Suprapubic skin (tissue), 4 donors: ENCODE measurements at regions not wholly inside any gene's neighbourhood (a gene's known extent, or its start where the extent isn't known, plus 50 kb on each side); places are given as distances from the start of the nearest gene placed in this dataset.
"Not testable (repeated sequence)": the region's sequence is repeated elsewhere in the genome, so short reads cannot be mapped to it uniquely, and the experiment has no call there.

Source experiments
- DNase-seq, 2 donors: peaks; one replicate each; pipeline ENCODE4 v3.0.0-alpha.2; 2019; ENCODE audit warnings: low spot score in 2 of 2
- H3K27ac ChIP-seq: fragments of 200-600 bp; sonication (generic); one replicate; pipeline ENCODE4 v1.5.1; 2019
- H3K27me3 ChIP-seq: fragments of 200-600 bp; sonication (generic); one replicate; pipeline ENCODE4 v1.5.1; 2019
- H3K36me3 ChIP-seq: fragments of 200-600 bp; sonication (generic); one replicate; pipeline ENCODE4 v1.5.1; 2019
- H3K4me1 ChIP-seq: fragments of 200-600 bp; sonication (generic); one replicate; pipeline ENCODE4 v1.5.1; 2019
- H3K4me3 ChIP-seq: fragments of 200-600 bp; sonication (generic); one replicate; pipeline ENCODE4 v1.5.1; 2019; ENCODE audit warnings: mild to moderate bottlenecking
- H3K9me3 ChIP-seq: fragments of 200-600 bp; sonication (generic); one replicate; pipeline ENCODE4 v1.5.1; 2019
- CTCF ChIP-seq, 2 donors: fragments of 200-600 bp in 1 of 2; fragments of 450-650 bp in 1 of 2; sonication (generic) in 1 of 2; IDR thresholded peaks; one replicate each; pipeline ENCODE4 v1.5.1; 2016 to 2019; ENCODE audit warnings: antibody characterized with exemption in 2 of 2, mild to moderate bottlenecking in 1 of 2, moderate library complexity in 1 of 2
- EP300 ChIP-seq: sonication (generic); formaldehyde crosslinking; IDR thresholded peaks from one replicate; pipeline ENCODE4 v1.6.1; 2017; ENCODE audit warnings: antibody characterized with exemption
- POLR2A ChIP-seq, 2 donors: fragments of 450-650 bp; IDR thresholded peaks; one replicate each; pipeline ENCODE4 v1.6.1; 2017; ENCODE audit warnings: antibody characterized with exemption in 2 of 2, mild to moderate bottlenecking in 2 of 2, moderate library complexity in 2 of 2
- POLR2AphosphoS5 ChIP-seq, 3 donors: sonication (generic); formaldehyde crosslinking; IDR thresholded peaks; one replicate each; pipeline ENCODE4 v1.6.1; 2017; ENCODE audit warnings: antibody characterized with exemption in 3 of 3
- WGBS: methylation state at CpG from one replicate; pipeline ENCODE4 v1.1.5; 2018; 5-methylcytosine and 5-hydroxymethylcytosine counted together

GRCh38 chr10:123221418-123221817, 67.2 kb downstream of the BUB3 start:
- DNase-seq: no peak
- no peaks in the 10 kb centered on the region for H3K27me3 ChIP-seq
- no peaks in the 10 kb centered on the region for H3K36me3 ChIP-seq
- H3K27ac ChIP-seq: no peak overlapping the region
- H3K4me3 ChIP-seq: no peak overlapping the region
- no peaks in the 10 kb centered on the region for H3K9me3 ChIP-seq
- no peaks in the 10 kb centered on the region for H3K4me1 ChIP-seq
- TF ChIP-seq EP300 (no peak), POLR2AphosphoS5 (IDR thresholded peaks at IDR 0.05) (no peak), CTCF (IDR thresholded peaks at IDR 0.05) (no peak), POLR2A (IDR thresholded peaks at IDR 0.05) (no peak)

GRCh38 chr10:123222832-123223231, 68.6 kb downstream of the BUB3 start:
- Histone ChIP-seq H3K27ac (no peak overlapping the region), H3K27me3 (no peaks in the 10 kb centered on the region), H3K4me1 (no peaks in the 10 kb centered on the region), H3K4me3 (no peak overlapping the region), H3K36me3 (no peaks in the 10 kb centered on the region), H3K9me3 (no peaks in the 10 kb centered on the region)
- DNase-seq: no peak
- WGBS: 84% methylated on average over 4 of the region's 4 CpGs
- TF ChIP-seq POLR2AphosphoS5 (IDR thresholded peaks at IDR 0.05) (no peak), POLR2A (IDR thresholded peaks at IDR 0.05) (no peak), EP300 (no peak)

- H3K4me3 ChIP-seq: no peak overlapping the region
- H3K9me3 ChIP-seq: no peaks in the 10 kb centered on the region
- H3K36me3 ChIP-seq: no peaks in the 10 kb centered on the region
- TF ChIP-seq CTCF (IDR thresholded peaks at IDR 0.05): no peak
- no peak for TF ChIP-seq POLR2AphosphoS5 (IDR thresholded peaks at IDR 0.05)
- TF ChIP-seq POLR2A (IDR thresholded peaks at IDR 0.05): no peak
- WGBS: 59% methylated on average over 2 of the region's 2 CpGs
- no peak overlapping the region for H3K27ac ChIP-seq
- no peaks in the 10 kb centered on the region for H3K27me3 ChIP-seq
- H3K4me1 ChIP-seq: no peaks in the 10 kb centered on the region
- DNase-seq: no peak
These were observed 73.5 kb downstream of the BUB3 start for GRCh38 chr10:123227706-123228105.

- DNase-seq: no peak
- 63% methylated on average over 8 of the region's 8 CpGs for whole genome bisulfite sequencing
These were observed 75.9 kb downstream of the BUB3 start for GRCh38 chr10:123229927-123230630.

GRCh38 chr10:123232879-123233278, 78.7 kb downstream of the BUB3 start:
- H3K27me3 ChIP-seq, H3K4me1 ChIP-seq, H3K27ac ChIP-seq, DNase-seq, H3K4me3 ChIP-seq, H3K36me3 ChIP-seq, H3K9me3 ChIP-seq: not testable (repeated sequence)
- 93% methylated on average over 1 of the region's 1 CpG for WGBS

More at GRCh38 chr10:123229927-123230630, 75.9 kb downstream of the BUB3 start:
- TF ChIP-seq POLR2AphosphoS5 (IDR thresholded peaks at IDR 0.05): no peak
- no peak for TF ChIP-seq EP300
- no peak for TF ChIP-seq CTCF (IDR thresholded peaks at IDR 0.05)
- no peak for TF ChIP-seq POLR2A (IDR thresholded peaks at IDR 0.05)
- no peaks in the 10 kb centered on the region for H3K36me3 ChIP-seq
- H3K9me3 ChIP-seq: peaks cover 3% of the 10 kb centered on the region
- no peaks in the 10 kb centered on the region for H3K4me1 ChIP-seq
- no peaks in the 10 kb centered on the region for H3K27me3 ChIP-seq
- no peak overlapping the region for H3K27ac ChIP-seq
- H3K4me3 ChIP-seq: no peak overlapping the region

GRCh38 chr10:123235014-123235413, 80.8 kb downstream of the BUB3 start:
- not testable (repeated sequence) for H3K36me3 ChIP-seq, H3K4me3 ChIP-seq, H3K9me3 ChIP-seq, H3K4me1 ChIP-seq, H3K27me3 ChIP-seq, H3K27ac ChIP-seq, DNase-seq
- WGBS: 99% methylated on average over 4 of the region's 4 CpGs

GRCh38 chr10:123236126-123236525, 81.9 kb downstream of the BUB3 start:
- Histone ChIP-seq H3K4me3 (no peak overlapping the region), H3K36me3 (no peaks in the 10 kb centered on the region), H3K9me3 (peaks cover 4% of the 10 kb centered on the region), H3K27ac (no peak overlapping the region), H3K4me1 (no peaks in the 10 kb centered on the region), H3K27me3 (no peaks in the 10 kb centered on the region)
- TF ChIP-seq POLR2AphosphoS5 (IDR thresholded peaks at IDR 0.05) (no peak), CTCF (IDR thresholded peaks at IDR 0.05) (no peak), POLR2A (IDR thresholded peaks at IDR 0.05) (no peak), EP300 (no peak)
- DNase-seq: no peak
- 60% methylated on average over 1 of the region's 2 CpGs for WGBS
